HUES6 (cell line): ENCODE measurements at regions not wholly inside any gene's neighbourhood (a gene's known extent, or its start where the extent isn't known, plus 50 kb on each side); places are given as distances from the start of the nearest gene placed in this dataset.

Source experiments
- H3K27ac ChIP-seq: 2 replicates; pipeline ENCODE4 v1.7.0; 2013; ENCODE audit warnings: low read depth, mild to moderate bottlenecking, low read length, inconsistent platforms
- H3K27me3 ChIP-seq: 2 replicates; pipeline ENCODE4 v1.6.1; 2013; ENCODE audit warnings: low read length; ENCODE audit not compliant: control insufficient read depth, insufficient read depth
- H3K36me3 ChIP-seq: 2 replicates; pipeline ENCODE4 v1.6.1; 2013; ENCODE audit warnings: low read length; ENCODE audit not compliant: control insufficient read depth, insufficient read depth
- H3K4me1 ChIP-seq: 2 replicates; pipeline ENCODE4 v1.6.1; 2013; ENCODE audit warnings: low read length; ENCODE audit not compliant: control insufficient read depth, insufficient read depth
- H3K4me3 ChIP-seq: 2 replicates; pipeline ENCODE4 v1.5.1; 2013; ENCODE audit warnings: low read depth, low read length
- H3K9ac ChIP-seq: one replicate; pipeline ENCODE4 v1.6.1; 2013; ENCODE audit warnings: mild to moderate bottlenecking, low read length
- H3K9me3 ChIP-seq: 2 replicates; pipeline ENCODE4 v1.6.1; 2013; ENCODE audit warnings: low read depth, low read length; ENCODE audit not compliant: control insufficient read depth, insufficient read depth

- peak overlapping the region; percentile 97 for H3K27ac ChIP-seq
- no peaks in the 10 kb centered on the region for H3K27me3 ChIP-seq
- peaks cover 21% of the 10 kb centered on the region for H3K4me1 ChIP-seq
- H3K9ac ChIP-seq: peak overlapping the region; percentile 90
- peak overlapping the region; percentile 74 for H3K4me3 ChIP-seq
- H3K36me3 ChIP-seq: no peaks in the 10 kb centered on the region
- no peaks in the 10 kb centered on the region for H3K9me3 ChIP-seq
These were observed 106.6 kb upstream of the HNRNPU start for GRCh38 chr1:244970744-244971551.

GRCh38 chr1:244970236-244970743, 105.9 kb upstream of the HNRNPU start:
- Histone ChIP-seq H3K27ac (peak overlapping the region; percentile 99), H3K27me3 (no peaks in the 10 kb centered on the region), H3K4me3 (peak overlapping the region; percentile 74), H3K9ac (peak overlapping the region; percentile 97), H3K36me3 (no peaks in the 10 kb centered on the region), H3K4me1 (peaks cover 23% of the 10 kb centered on the region), H3K9me3 (no peaks in the 10 kb centered on the region)

GRCh38 chr1:244969355-244970235, 105.3 kb upstream of the HNRNPU start:
- no peaks in the 10 kb centered on the region for H3K9me3 ChIP-seq
- H3K9ac ChIP-seq: peak overlapping the region; percentile 97
- no peaks in the 10 kb centered on the region for H3K36me3 ChIP-seq
- peak overlapping the region; percentile 74 for H3K4me3 ChIP-seq
- no peaks in the 10 kb centered on the region for H3K27me3 ChIP-seq
- H3K27ac ChIP-seq: peak overlapping the region; percentile 99
- peaks cover 27% of the 10 kb centered on the region for H3K4me1 ChIP-seq

DNA sequence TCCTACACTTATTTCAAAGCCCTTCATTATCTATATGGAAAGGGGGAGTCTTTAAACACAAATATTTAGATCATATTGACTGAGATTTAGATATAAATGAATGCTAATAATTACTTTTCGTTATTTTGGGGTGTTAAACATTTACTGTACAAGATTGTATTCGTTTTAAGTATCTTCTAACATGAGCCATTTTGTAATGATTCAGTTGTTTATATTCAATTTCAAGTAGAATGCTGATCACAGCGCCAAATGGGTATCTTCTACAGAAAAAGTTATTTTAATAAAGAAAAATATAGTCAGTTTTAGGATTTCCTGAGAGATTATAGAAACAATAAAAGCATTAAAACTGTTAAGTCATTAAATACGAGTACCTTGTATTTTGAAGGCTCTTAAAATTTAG, 104.5 kb upstream of the HNRNPU start:
- no peaks in the 10 kb centered on the region for H3K27me3 ChIP-seq
- no peaks in the 10 kb centered on the region for H3K9me3 ChIP-seq
- H3K9ac ChIP-seq: no peak overlapping the region
- H3K4me3 ChIP-seq: peak overlapping the region; percentile 74
- H3K27ac ChIP-seq: peak overlapping the region; percentile 99
- peaks cover 34% of the 10 kb centered on the region for H3K4me1 ChIP-seq
- no peaks in the 10 kb centered on the region for H3K36me3 ChIP-seq

DNA sequence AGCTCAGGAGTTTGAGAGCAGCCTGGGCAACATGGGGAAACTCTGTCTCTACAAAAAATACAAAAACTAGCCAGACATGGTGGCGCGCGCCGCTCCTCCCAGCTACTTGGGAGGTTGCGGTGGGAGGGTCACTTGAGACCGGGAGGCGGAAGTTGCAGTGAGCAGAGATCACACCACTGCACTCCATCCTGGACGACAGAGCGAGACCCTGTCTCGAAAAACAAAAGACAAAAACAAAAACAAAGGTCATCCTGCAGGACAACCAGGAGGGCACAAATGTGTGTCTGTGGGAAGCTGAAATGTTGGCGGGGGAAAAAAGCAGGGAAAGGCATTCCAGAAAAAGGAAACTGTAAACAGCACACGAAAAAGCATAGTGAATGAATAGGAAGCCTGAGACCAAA, 104.1 kb upstream of the HNRNPU start:
- Histone ChIP-seq H3K9me3 (no peaks in the 10 kb centered on the region), H3K4me3 (peak overlapping the region; percentile 74; the same call in 1 of the 2 replicates), H3K27me3 (no peaks in the 10 kb centered on the region), H3K27ac (0 out of 2 replicates have a peak overlapping the region, but pooled peaks have one; percentile 99), H3K36me3 (no peaks in the 10 kb centered on the region), H3K4me1 (peaks cover 35% of the 10 kb centered on the region), H3K9ac (peak overlapping the region; percentile 4)

DNA sequence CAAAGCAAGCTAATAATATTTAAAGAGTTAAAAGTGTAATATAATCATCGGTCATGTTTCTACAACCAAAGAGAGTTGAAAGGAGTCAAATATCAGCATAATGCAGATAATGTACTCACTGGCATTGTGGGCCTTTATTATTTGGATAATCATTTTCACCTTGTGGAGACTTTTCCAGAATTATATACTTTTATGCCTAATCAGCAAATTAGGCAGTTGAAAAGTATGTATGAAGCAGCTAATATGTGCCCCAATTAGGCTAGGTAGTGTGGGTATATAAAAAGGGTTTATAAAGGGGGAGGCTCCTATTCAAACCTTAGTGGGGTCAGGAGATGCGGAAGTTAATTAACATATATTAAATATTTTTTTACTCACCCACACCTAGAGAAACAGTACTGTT, 102.8 kb upstream of the HNRNPU start:
- no peaks in the 10 kb centered on the region for H3K36me3 ChIP-seq
- H3K27me3 ChIP-seq: no peaks in the 10 kb centered on the region
- H3K27ac ChIP-seq: no peak overlapping the region
- peaks cover 33% of the 10 kb centered on the region for H3K4me1 ChIP-seq
- H3K4me3 ChIP-seq: no peak overlapping the region
- no peak overlapping the region for H3K9ac ChIP-seq
- H3K9me3 ChIP-seq: no peaks in the 10 kb centered on the region

- H3K9me3 ChIP-seq: no peaks in the 10 kb centered on the region
- H3K27me3 ChIP-seq: no peaks in the 10 kb centered on the region
- H3K9ac ChIP-seq: no peak overlapping the region
- no peaks in the 10 kb centered on the region for H3K36me3 ChIP-seq
- H3K4me3 ChIP-seq: no peak overlapping the region
- peaks cover 28% of the 10 kb centered on the region for H3K4me1 ChIP-seq
- H3K27ac ChIP-seq: no peak overlapping the region
These were observed 101.1 kb upstream of the HNRNPU start for GRCh38 chr1:244965185-244966030.

- Histone ChIP-seq H3K27ac (no peak overlapping the region), H3K9ac (peak overlapping the region; percentile 30), H3K27me3 (no peaks in the 10 kb centered on the region), H3K4me1 (peaks cover 27% of the 10 kb centered on the region), H3K9me3 (no peaks in the 10 kb centered on the region), H3K36me3 (no peaks in the 10 kb centered on the region), H3K4me3 (no peak overlapping the region)
These were observed 100.0 kb upstream of the HNRNPU start for GRCh38 chr1:244964112-244964971.

GRCh38 chr1:244963231-244963826, 99.0 kb upstream of the HNRNPU start:
- H3K27me3 ChIP-seq: no peaks in the 10 kb centered on the region
- H3K27ac ChIP-seq: no peak overlapping the region
- H3K9ac ChIP-seq: no peak overlapping the region
- no peaks in the 10 kb centered on the region for H3K9me3 ChIP-seq
- H3K4me3 ChIP-seq: no peak overlapping the region
- H3K36me3 ChIP-seq: no peaks in the 10 kb centered on the region
- H3K4me1 ChIP-seq: peaks cover 16% of the 10 kb centered on the region
